HCT116 (cell line): ENCODE measurements at regions not wholly inside any gene's neighbourhood (a gene's known extent, or its start where the extent isn't known, plus 50 kb on each side); places are given as distances from the start of the nearest gene placed in this dataset.

Experiments used
- ATAC-seq: fragments of 200-7000 bp; cut with Tn5 transposase; 2 replicates; pipeline ENCODE4 v1.9.1; 2020; ENCODE audit warnings: mild to moderate bottlenecking, moderate library complexity
- BruUV-seq: library from RNA; stranded (reverse); fragments of 400-500 nt; replicated peaks from 2 replicates; lab custom pipeline; 2021; lab: Mats Ljungman, UMichigan
- CTCF ChIA-PET: fragments of 300-600 bp; sonication (Branson Sonifier 250); formaldehyde crosslinking; loops from one replicate; lab custom pipeline; 2021; ENCODE audit warnings: antibody characterized with exemption; lab: Charles Lee
- POLR2A ChIA-PET: fragments of 300-600, 350-600 bp; sonication (Branson Sonifier 250); formaldehyde crosslinking; loops from one replicate; lab custom pipeline; 2021; ENCODE audit warnings: antibody characterized with exemption; lab: Charles Lee
- RAD21 ChIA-PET, 2 experiments: fragments of 300-600 bp; sonication (Branson Sonifier 250); formaldehyde crosslinking; loops; one replicate each; lab custom pipeline; 2023; ENCODE audit warnings: low total read pairs in 2 of 2; ENCODE audit not compliant: uncharacterized antibody in 2 of 2, unreplicated experiment in 2 of 2, low non-redundant PET in 1 of 2; lab: Charles Lee
- DNase-seq: peaks from one replicate; pipeline ENCODE4 v3.0.0-alpha.2; 2010; ENCODE audit warnings: low read depth, low spot score
- H2AFZ ChIP-seq: fragments of 200-600 bp; shearing (Covaris generic), sonication (generic); 2 replicates; pipeline ENCODE4 v1.6.1; 2017; ENCODE audit warnings: low read depth, mixed run types, mixed read lengths, antibody characterized with exemption, low read length; ENCODE audit not compliant: poor library complexity, severe bottlenecking
- H3K27ac ChIP-seq: 2 replicates; pipeline ENCODE4 v1.5.1; 2012; ENCODE audit warnings: low read depth, low read length
- H3K27me3 ChIP-seq: fragments of 200-600 bp; sonication (generic); 2 replicates; pipeline ENCODE4 v1.6.1; 2016; ENCODE audit warnings: mixed run types, low read length, mixed read lengths; ENCODE audit not compliant: insufficient read depth
- H3K36me3 ChIP-seq, 2 experiments: fragments of 200-500 bp in 1 of 2; fragments of 200-600 bp in 1 of 2; sonication (Bioruptor generic) in 1 of 2; sonication (generic) in 1 of 2; 2 replicates each; pipeline versions ENCODE4 v1.5.1 to v1.6.1; 2014 to 2016; ENCODE audit warnings: low read length in 2 of 2, inconsistent platforms in 1 of 2, mixed read lengths in 1 of 2, mixed run types in 1 of 2; ENCODE audit not compliant: insufficient read depth in 2 of 2, control insufficient read depth in 1 of 2
- H3K4me1 ChIP-seq, 2 experiments: fragments of 200-600 bp in 1 of 2; sonication (generic) in 1 of 2; 2 replicates each; pipeline versions ENCODE4 v1.5.1 to v1.6.1; 2012 to 2017; ENCODE audit warnings: low read length in 2 of 2, inconsistent platforms in 1 of 2, mild to moderate bottlenecking in 1 of 2, mixed read lengths in 1 of 2, mixed run types in 1 of 2, moderate library complexity in 1 of 2; ENCODE audit not compliant: insufficient read depth in 2 of 2, control insufficient read depth in 1 of 2
- H3K4me2 ChIP-seq: fragments of 200-600 bp; sonication (generic); 2 replicates; pipeline ENCODE4 v1.6.1; 2017; ENCODE audit warnings: mixed run types, low read length, mixed read lengths
- H3K4me3 ChIP-seq, 2 experiments: fragments of 200-600 bp in 1 of 2; sonication (generic) in 1 of 2; replicated peaks in 1 of 2; 2 replicates each; pipeline ENCODE4 v1.5.1; 2011 to 2016; ENCODE audit warnings: low read length in 2 of 2, control low read depth in 1 of 2, low read depth in 1 of 2, mild to moderate bottlenecking in 1 of 2, mixed read lengths in 1 of 2, mixed run types in 1 of 2
- H3K79me2 ChIP-seq: fragments of 200-600 bp; sonication (generic); 2 replicates; pipeline ENCODE4 v1.6.1; 2017; ENCODE audit warnings: mild to moderate bottlenecking, mixed run types, low read length, moderate library complexity, mixed read lengths; ENCODE audit not compliant: insufficient read depth
- H3K9ac ChIP-seq: fragments of 200-600 bp; sonication (generic); 2 replicates; pipeline ENCODE4 v1.6.1; 2016; ENCODE audit warnings: low read length, mixed read lengths
- H3K9me2 ChIP-seq: fragments of 200-600 bp; sonication (generic), shearing (Covaris generic); 2 replicates; pipeline ENCODE4 v1.6.1; 2017; ENCODE audit warnings: mixed run types, mild to moderate bottlenecking, moderate library complexity; ENCODE audit not compliant: insufficient read depth
- H3K9me3 ChIP-seq, 2 experiments: fragments of 200-500 bp in 1 of 2; fragments of 200-600 bp in 1 of 2; sonication (Bioruptor generic) in 1 of 2; sonication (generic) in 1 of 2; 2 replicates each; pipeline ENCODE4 v1.6.1; 2014 to 2017; ENCODE audit warnings: low read length in 2 of 2, mixed read lengths in 2 of 2, inconsistent platforms in 1 of 2, low read depth in 1 of 2, mild to moderate bottlenecking in 1 of 2, mixed run types in 1 of 2, moderate library complexity in 1 of 2; ENCODE audit not compliant: control insufficient read depth in 1 of 2, insufficient read depth in 1 of 2
- H4K20me1 ChIP-seq: fragments of 200-600 bp; sonication (generic), shearing (Covaris generic); 2 replicates; pipeline ENCODE4 v1.6.1; 2017; ENCODE audit warnings: mixed run types, mild to moderate bottlenecking, moderate library complexity; ENCODE audit not compliant: insufficient read depth
- CEBPB ChIP-seq: IDR thresholded peaks from 2 replicates; pipeline ENCODE4 v1.6.1; 2012; ENCODE audit warnings: low read depth
- EGR1 ChIP-seq: IDR thresholded peaks from 2 replicates; pipeline ENCODE4 v1.6.1; 2012; ENCODE audit warnings: low read depth
- ELF1 ChIP-seq: IDR thresholded peaks from 2 replicates; pipeline ENCODE4 v1.6.1; 2012; ENCODE audit warnings: low read depth, borderline replicate concordance
- FOSL1 ChIP-seq: IDR thresholded peaks from 2 replicates; pipeline ENCODE4 v1.6.1; 2012; ENCODE audit warnings: low read depth
- POLR2A ChIP-seq: IDR thresholded peaks from 2 replicates; pipeline ENCODE4 v1.7.0; 2011; ENCODE audit warnings: borderline replicate concordance; ENCODE audit not compliant: insufficient read depth, insufficient read length; ENCODE audit errors: extremely low read depth
- POLR2AphosphoS5 ChIP-seq: IDR thresholded peaks from 2 replicates; pipeline ENCODE4 v1.6.1; 2011; ENCODE audit warnings: mild to moderate bottlenecking, low read depth, low read length, moderate library complexity
- SIN3A ChIP-seq: IDR thresholded peaks from 2 replicates; pipeline ENCODE4 v1.6.1; 2012; ENCODE audit warnings: low read depth
- SP1 ChIP-seq: IDR thresholded peaks from 2 replicates; pipeline ENCODE4 v1.6.1; 2012; ENCODE audit warnings: low read depth
- YY1 ChIP-seq: IDR thresholded peaks from 2 replicates; pipeline ENCODE4 v1.6.1; 2011; ENCODE audit warnings: low read length, low read depth, moderate library complexity, mild to moderate bottlenecking; ENCODE audit not compliant: insufficient replicate concordance; ENCODE audit errors: extremely low read depth
- ZNF274 ChIP-seq: fragments of 200-500 bp; sonication (Bioruptor generic); IDR thresholded peaks from 2 replicates; pipeline ENCODE4 v1.6.1; 2014; ENCODE audit warnings: mild to moderate bottlenecking, low read depth, low read length, inconsistent platforms
- intact Hi-C: fragments of 100-400 bp; cut with micrococcal nuclease; formaldehyde crosslinking; loops from 2 replicates; pipeline ENCODE4 v1.10.0; 2022
- TF ChIP-seq, protein P1 (sequence below), 3 experiments: fragments of 200-600 bp in 1 of 3; sonication (generic) in 1 of 3; IDR thresholded peaks in 2 of 3; conservative IDR thresholded peaks in 1 of 3; 2 replicates each; pipeline ENCODE4 v1.5.1; 2012 to 2017; ENCODE audit warnings: low read depth in 2 of 3, low read length in 2 of 3, antibody characterized with exemption in 1 of 3, borderline replicate concordance in 1 of 3, control low read depth in 1 of 3, mild to moderate bottlenecking in 1 of 3, mixed read lengths in 1 of 3, mixed run types in 1 of 3, moderate library complexity in 1 of 3; ENCODE audit not compliant: insufficient read depth in 1 of 3

GRCh38 chr10:30791197-30791611 lies 161.7 kb upstream of the LYZL2 start (continued):
- TF ChIP-seq, protein P1, sequence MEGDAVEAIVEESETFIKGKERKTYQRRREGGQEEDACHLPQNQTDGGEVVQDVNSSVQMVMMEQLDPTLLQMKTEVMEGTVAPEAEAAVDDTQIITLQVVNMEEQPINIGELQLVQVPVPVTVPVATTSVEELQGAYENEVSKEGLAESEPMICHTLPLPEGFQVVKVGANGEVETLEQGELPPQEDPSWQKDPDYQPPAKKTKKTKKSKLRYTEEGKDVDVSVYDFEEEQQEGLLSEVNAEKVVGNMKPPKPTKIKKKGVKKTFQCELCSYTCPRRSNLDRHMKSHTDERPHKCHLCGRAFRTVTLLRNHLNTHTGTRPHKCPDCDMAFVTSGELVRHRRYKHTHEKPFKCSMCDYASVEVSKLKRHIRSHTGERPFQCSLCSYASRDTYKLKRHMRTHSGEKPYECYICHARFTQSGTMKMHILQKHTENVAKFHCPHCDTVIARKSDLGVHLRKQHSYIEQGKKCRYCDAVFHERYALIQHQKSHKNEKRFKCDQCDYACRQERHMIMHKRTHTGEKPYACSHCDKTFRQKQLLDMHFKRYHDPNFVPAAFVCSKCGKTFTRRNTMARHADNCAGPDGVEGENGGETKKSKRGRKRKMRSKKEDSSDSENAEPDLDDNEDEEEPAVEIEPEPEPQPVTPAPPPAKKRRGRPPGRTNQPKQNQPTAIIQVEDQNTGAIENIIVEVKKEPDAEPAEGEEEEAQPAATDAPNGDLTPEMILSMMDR (IDR thresholded peaks at IDR 0.05 in 2 of 3, conservative IDR thresholded peaks at IDR 0.05 in 1 of 3; ENCODE audit: borderline replicate concordance in 1 of 3, insufficient read depth in 1 of 3, low read depth in 2 of 3, low read length in 2 of 3), result no peak

DNA sequence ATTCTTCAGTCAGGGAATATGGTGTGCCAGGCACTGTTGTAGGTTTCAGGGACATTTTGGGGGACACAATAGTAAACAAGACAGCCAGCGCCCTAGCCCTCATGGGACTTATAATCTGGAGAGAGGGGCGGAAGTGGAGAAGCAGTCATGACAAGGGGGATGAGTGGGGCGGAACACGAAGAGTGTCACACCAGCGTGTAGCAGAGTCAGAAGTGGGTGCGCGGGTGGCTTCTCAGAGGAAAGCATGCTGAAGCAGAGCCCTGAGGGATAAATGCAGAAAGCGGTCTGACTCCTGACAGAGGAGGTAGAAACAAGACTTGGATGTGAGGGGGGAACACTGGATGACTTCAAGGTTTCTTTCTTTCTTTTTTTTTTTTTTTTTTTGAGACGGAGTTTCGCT lies 160.3 kb upstream of the LYZL2 start:
- no peaks in the 10 kb centered on the region for H3K36me3 ChIP-seq
- no TSS peak for BruUV-seq
- H3K4me1 ChIP-seq, result no peaks in the 10 kb centered on the region
- no peak for ATAC-seq
- CTCF ChIA-PET, result no interaction called here
- no peak overlapping the region for H3K4me3 ChIP-seq
- no peak for DNase-seq
- no peaks in the 10 kb centered on the region for H3K9me2 ChIP-seq
- no peak overlapping the region for H3K27ac ChIP-seq
- POLR2A ChIA-PET, result no interaction called here
- no peak overlapping the region for H2AFZ ChIP-seq
- H3K9ac ChIP-seq, result no peak overlapping the region
- no peak overlapping the region for H3K4me2 ChIP-seq
- H3K27me3 ChIP-seq, result no peaks in the 10 kb centered on the region
- no peaks in the 10 kb centered on the region for H3K9me3 ChIP-seq
- H3K79me2 ChIP-seq, result no peaks in the 10 kb centered on the region
- RAD21 ChIA-PET, result no interaction called here
- H4K20me1 ChIP-seq, result no peaks in the 10 kb centered on the region
- intact Hi-C loops, result loop anchor here (10.0 kb wide), 2 partner anchors 695 to 1015 kb away; no protein-coding TSS in a partner anchor
- TF ChIP-seq FOSL1 (no peak), YY1 (no peak), POLR2A (no peak), SIN3A (no peak), SP1 (no peak), ELF1 (no peak), ZNF274 (no peak), EGR1 (no peak), CEBPB (no peak), POLR2AphosphoS5 (no peak)
